ENCODE measurements at regions not wholly inside any gene's neighbourhood (a gene's known extent, or its start where the extent isn't known, plus 50 kb on each side); places are given as distances from the start of the nearest gene placed in this dataset.

DNA sequence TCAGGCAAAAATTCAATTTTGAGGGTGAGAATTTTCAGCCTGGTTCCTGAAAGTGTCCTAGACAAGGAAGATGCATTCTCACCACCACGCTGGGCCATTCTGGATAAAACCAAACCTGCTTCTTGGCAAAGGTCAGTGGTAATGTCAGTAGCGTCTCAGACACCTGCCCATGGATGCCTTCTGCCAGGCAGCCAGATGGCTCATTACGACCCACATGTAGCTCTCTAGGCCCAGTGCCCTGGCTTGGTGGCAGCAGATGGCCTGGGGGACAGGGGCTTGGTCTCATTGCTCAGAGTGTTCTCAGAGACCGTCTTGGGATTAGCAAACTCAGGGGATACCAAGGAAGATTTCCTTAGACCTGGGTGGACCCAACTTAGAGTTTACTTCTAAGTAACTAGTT lies 105.1 kb downstream of the ARF6 start:
- TF ChIP-seq CTCF (IDR thresholded peaks at IDR 0.05; ENCODE audit: insufficient read depth, low read length) (no peak), GABPA (IDR thresholded peaks at IDR 0.05; ENCODE audit: low read depth) (no peak)
- TF ChIP-seq, protein P1, sequence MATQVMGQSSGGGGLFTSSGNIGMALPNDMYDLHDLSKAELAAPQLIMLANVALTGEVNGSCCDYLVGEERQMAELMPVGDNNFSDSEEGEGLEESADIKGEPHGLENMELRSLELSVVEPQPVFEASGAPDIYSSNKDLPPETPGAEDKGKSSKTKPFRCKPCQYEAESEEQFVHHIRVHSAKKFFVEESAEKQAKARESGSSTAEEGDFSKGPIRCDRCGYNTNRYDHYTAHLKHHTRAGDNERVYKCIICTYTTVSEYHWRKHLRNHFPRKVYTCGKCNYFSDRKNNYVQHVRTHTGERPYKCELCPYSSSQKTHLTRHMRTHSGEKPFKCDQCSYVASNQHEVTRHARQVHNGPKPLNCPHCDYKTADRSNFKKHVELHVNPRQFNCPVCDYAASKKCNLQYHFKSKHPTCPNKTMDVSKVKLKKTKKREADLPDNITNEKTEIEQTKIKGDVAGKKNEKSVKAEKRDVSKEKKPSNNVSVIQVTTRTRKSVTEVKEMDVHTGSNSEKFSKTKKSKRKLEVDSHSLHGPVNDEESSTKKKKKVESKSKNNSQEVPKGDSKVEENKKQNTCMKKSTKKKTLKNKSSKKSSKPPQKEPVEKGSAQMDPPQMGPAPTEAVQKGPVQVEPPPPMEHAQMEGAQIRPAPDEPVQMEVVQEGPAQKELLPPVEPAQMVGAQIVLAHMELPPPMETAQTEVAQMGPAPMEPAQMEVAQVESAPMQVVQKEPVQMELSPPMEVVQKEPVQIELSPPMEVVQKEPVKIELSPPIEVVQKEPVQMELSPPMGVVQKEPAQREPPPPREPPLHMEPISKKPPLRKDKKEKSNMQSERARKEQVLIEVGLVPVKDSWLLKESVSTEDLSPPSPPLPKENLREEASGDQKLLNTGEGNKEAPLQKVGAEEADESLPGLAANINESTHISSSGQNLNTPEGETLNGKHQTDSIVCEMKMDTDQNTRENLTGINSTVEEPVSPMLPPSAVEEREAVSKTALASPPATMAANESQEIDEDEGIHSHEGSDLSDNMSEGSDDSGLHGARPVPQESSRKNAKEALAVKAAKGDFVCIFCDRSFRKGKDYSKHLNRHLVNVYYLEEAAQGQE (IDR thresholded peaks at IDR 0.05; ENCODE audit: insufficient replicate concordance, low read depth) = no peak
